ENCODE measurements at regions not wholly inside any gene's neighbourhood (a gene's known extent, or its start where the extent isn't known, plus 50 kb on each side); places are given as distances from the start of the nearest gene placed in this dataset.
"Not testable (repeated sequence)": the region's sequence is repeated elsewhere in the genome, so short reads cannot be mapped to it uniquely, and the experiment has no call there.

DNA sequence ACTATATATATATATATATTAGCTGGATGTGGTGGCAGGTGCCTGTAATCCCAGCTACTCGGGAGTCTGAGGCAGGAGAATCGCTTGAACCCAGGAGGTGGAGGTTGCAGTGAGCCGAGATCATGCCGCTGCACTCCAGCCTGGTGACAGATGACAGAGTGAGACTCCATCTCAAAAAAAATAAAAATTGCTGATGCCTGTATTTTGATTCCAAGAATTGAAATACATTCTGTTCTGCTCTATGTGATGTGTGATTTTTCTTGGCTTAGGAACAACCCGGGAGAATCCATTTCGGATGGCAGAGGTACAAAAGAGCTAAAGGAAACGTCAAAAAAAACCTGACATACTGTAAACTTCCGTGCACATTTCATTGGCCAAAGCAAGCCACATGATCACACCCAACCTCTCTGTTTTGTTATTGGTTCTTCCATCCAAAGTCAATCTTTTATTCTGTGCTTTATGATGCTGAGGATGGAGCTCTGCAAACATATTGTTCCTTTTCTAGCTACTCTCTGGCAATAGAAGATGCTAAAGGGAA is 478.1 kb upstream of the MAP2 start:
- DNase-seq: no peak

DNA sequence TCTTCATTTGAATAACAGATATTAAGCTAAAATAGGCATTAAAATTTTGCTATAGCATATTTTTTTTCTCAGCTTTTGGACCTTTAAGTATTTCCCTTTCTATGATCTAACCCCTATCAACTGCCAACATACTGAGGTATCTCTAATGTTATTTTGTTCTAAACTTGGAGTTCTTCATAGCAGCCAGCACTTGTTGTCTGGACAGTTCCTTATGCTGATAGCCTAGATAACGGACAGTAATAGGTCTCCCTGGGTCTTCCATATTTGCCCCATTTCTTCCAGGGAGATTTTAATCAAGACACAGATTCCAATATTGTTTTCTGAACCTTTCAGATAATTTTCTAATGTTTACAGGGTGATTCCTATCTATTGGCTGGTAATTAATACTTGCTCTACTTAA is 475.8 kb upstream of the MAP2 start:
- no peak for DNase-seq

DNA sequence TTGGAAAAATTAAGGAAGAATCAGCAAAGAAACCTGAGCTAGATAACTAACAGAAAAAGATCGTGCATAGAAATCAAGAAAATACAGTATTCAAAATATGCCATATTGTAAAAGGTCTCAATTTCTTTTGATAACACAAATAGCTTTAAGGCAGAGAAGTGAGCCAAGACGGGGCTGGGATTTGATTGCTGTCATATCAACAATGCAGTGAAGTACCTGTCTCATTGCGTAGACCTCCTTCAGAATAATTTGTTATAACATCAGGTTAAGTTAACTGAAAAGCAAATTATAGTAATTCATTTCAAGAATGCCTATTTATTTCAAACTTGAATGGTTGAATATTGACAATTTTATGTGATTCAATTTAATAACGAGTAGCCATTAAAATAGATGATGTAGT is 453.8 kb upstream of the MAP2 start:
- DNase-seq: no peak

DNA sequence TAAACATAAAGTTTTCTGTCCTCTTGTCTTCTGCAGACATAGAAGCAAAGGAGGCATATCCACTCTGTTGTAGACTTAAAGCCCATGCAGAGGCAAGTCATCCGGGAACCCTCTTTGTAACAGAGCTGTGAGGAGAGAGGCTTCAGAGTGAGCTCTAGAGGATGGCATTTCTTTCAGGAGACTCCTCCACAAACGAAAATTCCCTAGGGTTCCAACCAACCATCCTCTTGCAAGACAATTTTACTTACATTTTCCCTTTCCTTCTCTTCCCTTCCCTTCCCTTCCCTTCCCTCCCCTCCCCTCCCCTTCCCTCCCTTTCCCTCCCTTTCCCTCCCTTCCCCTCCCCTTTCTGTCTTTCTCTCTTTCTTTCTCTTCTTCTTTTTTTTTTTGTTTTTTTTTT is 446.3 kb upstream of the MAP2 start:
- DNase-seq: no peak

DNA sequence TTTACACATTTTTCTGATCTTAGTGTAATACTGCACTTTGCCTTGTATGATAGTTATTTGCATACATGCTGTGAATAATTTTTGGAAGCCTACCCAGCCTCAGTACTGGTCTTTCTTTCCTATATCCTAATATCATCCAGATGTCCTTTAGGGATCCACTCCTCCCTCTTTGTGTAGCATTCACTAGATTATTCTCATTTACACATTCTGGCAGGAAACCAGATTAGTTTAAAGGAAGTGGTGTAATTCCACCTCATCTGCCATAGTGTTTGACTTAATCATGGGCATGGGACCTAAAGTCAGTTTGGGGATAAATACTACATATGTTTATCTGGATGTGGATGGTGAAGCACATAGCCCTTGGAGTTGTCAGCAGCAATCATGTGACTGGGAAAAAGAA is 444.9 kb upstream of the MAP2 start:
- DNase-seq: no peak

DNA sequence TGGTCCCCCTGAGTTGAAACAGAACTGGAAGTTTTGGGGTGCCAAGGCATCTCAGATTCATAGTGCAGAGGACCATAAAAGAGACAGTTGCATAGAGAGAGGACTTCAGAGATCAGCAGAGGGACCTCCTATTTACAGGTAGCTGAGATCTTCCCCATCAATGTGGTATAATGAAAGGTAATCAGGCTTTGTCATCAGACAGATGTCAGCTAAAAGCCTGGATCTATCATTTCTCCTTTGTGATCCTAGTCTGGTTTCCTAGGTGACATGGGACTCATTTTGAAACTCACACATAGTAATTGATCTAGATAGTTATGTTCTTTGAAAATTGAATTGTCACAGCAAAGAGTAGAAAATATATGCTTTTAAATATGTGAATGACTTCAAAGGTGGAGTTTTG is 443.5 kb upstream of the MAP2 start:
- peak; percentile 60 for DNase-seq

DNA sequence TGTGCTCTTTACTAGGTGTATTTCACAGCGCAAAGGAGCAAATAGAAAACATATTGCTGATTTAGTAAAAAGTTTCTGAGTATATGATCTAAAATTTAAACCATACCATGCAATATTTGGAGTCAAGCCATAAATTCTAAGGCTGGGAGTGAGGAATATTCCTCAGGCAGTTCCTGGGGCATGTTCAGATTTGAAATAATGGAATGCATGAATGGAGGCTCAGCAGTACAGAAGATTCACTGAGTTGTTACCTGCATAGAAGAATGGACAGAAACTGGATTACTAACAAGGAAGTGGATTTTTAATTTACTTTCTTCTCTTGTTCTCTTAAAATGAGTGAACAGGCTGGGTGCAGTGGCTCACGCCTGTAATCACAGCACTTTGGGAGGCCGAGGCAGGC is 441.0 kb upstream of the MAP2 start:
- no peak for DNase-seq

DNA sequence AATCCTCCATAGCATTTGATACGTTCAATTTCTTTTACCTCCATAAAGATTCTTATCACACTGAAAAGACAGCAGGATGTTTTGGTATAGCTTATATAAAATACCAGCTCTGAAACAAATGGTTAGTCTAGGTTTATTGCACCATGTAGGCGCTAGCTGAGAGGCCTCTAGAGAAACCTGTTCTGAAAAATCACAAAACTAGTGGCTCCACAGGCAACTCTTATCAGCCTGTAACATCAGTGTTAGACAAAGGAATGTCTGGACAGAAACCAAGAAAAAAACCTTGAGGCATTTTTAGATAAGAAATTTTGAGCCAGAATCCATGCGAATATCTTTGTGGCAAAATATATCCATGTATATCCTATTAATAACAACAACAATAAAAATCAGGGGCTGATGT is 440.4 kb upstream of the MAP2 start:
- DNase-seq: no peak

DNA sequence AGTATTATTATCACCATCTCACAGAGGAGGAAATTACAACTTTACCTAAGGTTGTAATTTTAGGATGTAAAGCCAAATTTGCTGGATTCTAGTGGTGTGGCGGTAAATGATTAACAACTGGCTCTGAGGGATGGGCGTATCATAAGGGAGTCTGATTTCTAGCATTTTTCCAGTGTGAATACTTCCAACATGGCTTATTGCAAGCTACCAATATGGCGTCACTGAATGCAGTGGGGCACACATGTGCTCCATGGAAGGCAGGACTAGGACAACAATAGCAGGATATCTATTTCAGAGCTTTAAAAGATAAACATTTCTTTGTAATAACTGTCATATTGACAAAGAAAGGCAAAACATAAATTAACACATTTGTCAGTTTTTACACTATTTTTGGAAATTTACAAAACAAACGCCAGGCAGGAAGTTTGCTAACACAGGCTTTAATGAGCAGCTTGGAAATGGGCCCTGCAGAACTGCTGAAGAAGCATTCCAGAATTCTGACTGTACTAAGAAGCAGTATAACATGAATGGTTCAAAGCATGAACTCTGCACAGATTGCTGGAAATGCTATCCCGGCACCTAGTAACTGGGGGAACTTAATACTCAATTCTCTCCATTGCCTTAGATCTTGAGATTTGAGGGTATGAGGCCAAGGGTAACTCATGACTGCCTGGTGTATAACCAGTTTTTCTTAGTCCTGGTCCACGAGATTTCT is 439.3 kb upstream of the MAP2 start:
- no peak for DNase-seq

DNA sequence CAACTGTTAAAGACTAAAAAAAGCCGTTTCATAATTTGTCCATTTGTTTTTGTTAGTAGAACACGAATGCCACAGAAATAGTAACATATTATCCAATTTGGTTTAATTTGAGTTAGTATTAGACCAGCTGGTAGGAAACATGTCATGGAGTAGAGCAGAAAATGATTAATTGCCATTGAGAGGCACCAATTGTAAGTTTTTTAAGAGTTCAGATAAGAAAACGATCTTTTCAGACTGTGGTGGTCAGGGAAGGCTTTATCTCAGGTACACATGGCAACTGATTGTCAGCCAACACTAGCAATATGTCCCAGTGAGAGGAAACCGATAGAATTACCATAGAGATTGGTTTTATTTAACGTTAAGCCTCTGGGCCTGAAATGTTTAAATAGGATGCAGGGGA is 438.2 kb upstream of the MAP2 start:
- DNase-seq: no peak

DNA sequence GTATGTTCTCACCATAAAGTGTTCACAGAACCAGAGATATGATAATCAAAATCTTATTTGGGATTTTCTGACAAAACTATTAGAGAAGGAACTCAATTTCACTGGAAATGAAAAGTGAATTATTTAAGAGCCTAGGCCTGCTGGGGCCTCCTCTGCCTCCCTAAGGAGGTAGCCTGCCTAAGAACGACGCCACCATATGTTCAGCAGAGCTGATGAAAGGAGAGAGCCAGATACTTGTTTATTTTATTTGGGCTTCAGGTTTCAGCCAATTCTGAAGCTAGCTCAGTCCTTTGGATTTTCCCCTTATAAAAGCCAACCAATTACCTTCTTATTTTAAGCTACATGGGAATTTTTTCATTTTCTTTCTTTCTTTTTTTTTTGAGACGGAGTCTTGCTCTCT is 433.1 kb upstream of the MAP2 start:
- DNase-seq: no peak

DNA sequence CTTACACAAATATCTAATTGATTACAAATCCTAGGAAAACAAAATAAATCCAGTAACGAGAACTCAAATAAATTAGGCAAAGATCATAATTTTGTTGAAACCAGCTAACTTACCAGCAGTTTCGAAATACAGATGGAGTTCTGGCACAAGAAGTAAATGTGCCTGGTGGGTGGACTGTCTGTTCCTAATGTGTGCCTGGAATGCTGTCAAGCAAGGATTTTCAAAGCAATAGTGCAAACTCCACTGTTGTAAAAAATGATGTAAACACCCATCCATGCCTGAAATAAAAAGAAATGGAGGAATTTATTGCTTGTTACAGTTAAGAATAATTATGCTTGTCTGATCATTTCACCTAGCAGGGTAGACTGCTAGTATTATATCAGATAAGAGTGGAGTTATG is 423.9 kb upstream of the MAP2 start:
- DNase-seq: no peak

DNA sequence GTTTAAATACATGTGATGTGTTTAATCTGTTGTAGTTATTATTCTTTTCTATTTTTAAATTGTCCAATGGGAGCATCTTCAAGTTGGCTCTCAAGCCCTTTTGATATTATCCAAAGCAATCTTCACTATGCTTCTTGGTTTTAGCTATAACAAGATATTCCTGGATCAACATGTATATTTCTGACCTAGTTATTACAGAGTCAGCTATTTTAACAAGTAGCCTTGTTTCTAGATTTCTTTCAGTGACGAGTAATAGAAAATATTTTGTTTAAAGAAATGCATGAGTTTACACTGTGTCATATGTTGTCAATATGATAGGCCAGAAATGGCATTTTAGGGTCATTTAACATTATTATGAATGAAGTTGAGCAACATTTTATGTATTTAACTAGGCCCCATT is 421.8 kb upstream of the MAP2 start:
- no peak for DNase-seq

DNA sequence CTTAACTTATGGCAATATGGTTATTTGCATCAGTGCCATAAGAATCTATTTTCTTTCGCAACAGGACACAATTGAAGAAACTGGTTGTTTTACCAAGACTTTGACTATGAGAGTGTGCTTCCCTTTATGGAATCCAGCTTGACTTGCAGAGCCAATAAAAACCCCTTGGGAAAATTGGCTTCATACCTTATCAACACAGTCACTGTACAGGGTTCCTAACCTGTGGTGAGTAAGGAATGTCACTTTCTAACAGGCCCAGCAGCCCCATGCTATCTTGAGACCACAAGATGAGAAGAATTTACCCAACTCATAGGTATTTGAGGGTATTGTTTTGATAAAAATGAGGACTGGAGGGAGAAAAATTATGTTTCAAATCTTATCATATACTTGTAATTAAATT is 418.5 kb upstream of the MAP2 start:
- DNase-seq: no peak

DNA sequence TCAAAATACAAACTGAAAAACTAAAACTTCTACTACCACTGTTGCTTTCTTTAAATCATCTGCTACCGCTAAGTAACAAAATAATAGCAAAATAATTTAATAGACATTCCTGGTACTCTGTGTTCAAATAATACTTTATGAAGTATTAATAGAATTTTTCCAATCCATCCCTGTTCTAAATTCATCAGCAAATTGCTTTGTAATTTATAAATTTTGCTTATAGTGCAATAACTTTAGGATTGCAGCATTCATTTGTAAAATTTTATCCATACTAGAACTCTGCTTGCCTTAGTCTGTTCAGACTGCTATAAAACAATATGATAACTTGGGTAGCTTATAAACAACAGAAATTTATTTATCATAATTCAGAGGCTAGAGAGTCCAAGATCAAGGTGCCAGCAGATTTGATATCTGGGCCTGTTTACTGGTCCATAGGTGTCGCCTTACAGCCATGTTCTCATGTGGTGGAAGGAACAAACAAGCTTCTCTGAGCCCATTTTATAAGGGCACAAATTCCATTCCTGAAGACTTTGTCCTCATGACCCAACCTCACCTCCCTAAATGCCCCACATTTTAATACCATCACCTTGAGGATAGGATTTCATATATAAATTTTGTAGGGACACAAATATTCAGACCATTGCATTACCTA is 415.1 kb upstream of the MAP2 start:
- DNase-seq: no peak

DNA sequence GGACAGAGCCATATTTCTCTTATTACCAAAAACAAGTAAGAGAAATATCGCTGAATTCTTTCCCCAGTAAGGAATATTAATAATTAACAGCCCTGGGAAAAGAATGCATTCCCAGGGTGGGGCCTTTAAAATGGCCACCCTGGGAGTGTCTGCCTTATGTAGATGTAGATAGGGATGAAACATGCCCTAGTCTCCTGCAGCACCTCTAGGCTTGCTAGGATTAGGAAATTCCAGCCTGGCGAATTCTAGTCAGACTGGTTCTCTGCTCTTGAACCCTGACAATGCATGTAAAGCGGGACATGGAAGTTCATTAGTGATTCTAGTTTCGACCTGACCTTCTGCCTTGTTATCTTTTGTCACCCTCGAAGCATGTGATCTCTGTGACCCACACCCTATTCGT is 405.2 kb upstream of the MAP2 start:
- DNase-seq: not testable (repeated sequence)

DNA sequence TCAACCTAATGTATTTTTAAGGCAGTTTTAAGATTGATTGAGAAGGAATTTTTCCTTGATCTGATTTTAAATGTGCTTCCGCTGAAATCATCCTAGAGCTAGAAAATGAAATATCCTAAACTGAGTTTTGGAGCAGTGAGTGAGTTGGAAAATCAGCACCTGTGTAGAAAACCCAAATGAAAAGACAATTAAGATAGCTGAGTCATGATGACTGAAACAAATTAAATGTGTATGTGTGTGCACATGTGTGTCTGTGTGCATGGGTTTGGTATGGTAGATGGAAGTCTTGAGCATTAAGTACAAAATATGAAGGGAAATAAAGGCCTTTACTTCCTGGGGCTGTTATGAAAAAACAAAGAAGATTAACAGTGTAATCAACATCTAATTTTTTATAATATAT is 394.6 kb upstream of the MAP2 start:
- DNase-seq: no peak

DNA sequence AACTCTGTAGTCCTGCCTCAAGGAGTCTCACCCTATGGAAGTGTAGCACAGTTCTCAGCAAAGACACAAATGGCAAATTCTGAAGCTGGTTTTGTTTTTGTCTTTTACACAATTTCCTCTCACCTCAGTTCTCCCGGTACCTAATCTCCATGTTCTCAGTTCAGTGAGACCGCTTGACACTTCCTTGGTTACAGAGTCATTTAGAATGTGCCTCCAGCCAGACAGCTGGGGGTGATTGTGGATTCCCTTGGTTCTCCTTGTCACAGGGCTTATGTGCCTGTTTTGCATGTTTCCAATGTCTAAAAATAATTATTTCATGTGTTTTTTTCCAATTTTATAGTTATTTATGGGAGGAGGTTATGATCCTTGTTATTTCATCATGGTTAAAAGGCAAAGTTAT is 379.5 kb upstream of the MAP2 start:
- no peak for DNase-seq

DNA sequence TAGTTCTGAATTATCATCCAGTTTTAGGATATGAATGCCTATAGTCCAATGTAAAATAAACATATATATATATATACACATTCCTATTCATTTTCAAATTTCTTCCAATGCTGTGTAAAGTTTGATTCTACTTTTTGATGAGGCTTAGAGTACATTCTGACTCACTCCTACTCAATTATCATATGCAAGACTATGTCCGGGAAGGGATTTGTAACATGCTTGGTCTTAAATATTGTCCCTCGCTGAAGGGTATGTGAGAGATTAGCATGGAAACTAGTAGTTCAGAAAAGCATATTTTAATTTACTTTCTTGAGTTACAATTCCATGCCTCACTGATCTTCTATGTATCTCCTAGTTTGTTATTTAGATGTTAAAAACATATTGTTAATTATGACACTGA is 377.7 kb upstream of the MAP2 start:
- no peak for DNase-seq

DNA sequence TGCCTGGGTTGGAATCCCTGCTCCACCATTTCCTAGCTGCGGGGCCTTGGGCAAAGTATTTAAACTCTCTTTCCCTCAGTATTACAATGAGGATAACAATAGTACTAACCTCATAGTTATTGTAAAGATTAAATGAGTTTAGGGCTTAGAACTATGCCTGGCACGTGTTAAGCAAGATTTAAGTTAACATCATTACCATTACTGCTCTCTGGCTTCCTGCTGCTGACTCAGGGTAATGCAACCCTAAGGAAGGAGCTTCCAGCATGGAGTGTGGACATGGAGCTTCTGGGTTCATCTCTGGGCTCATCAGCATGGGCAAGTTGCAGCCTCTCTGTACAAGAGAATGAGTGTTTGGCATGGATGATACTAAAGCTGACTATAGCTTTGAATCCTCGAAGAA is 374.2 kb upstream of the MAP2 start:
- no peak for DNase-seq

DNA sequence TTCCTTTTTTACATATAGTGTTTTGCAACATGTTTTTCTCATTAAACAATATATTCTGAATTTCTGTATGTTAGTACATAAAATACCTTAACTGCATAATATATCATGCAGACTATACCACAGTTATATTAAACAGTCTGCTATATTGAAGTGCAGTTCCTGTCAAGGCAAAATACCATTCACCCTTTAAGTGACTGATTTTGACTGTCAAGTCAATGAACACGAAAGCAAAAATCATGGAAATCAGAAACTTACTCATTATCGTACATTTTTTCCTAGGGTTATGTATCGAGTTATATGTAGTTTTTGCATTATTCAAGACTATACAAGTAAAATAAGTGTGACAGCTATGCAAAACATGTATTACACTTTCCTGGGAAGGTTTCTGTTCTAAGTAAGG is 361.6 kb upstream of the MAP2 start:
- DNase-seq: no peak

DNA sequence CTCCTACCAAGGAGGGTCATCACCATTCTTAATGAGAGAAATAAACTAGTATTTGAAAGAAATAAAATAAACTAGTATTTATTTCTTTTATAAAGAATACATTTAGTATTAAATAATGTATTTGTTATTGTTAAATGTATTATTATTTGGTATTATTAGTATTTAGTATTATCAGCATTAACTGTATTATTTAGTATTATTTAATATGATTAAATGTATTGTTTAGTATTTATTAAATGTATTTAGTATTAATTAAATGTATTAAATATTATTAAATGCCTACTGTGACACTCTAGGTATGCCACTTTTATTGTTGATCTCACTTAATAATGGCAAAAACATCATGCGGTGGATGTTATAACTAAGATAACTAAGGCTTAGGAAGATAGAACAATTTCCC is 353.6 kb upstream of the MAP2 start:
- no peak for DNase-seq

DNA sequence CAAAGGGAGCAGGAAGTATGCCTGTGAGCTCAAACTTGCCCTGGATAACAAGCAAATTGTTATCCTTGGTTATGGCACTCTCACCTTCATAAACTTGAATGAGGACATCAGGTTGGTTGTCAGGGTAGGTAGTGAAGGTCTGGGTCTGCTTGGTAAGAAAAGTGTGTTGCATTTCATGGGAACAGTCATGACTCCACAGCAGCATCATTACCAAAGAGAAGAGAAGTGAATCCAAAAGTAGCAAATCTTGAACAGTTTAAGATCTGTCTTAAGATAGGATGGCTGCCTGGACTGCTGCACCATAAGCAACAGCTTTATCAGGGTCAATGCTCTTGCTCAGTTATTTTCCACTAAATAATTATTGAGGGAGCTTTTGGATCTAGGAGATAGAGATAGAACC is 350.7 kb upstream of the MAP2 start:
- no peak for DNase-seq

DNA sequence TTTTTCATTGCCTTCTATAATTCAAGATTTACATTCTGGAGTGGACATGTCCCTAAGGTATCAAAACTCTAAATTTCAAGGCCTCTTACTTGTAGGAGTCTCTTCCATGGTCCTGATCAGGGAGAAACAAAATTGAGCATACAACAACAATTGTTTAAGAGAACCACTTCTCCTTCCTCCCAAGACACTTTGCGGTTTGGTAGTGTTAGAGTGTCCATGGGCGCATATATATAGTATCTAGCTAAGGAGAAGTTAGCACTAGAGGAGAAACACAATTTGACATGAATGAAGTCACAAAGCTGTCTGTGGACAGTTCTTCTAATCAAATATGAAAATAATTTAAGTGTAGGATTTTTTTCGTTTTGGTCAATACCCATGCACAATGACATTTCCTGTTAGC is 349.1 kb upstream of the MAP2 start:
- no peak for DNase-seq

DNA sequence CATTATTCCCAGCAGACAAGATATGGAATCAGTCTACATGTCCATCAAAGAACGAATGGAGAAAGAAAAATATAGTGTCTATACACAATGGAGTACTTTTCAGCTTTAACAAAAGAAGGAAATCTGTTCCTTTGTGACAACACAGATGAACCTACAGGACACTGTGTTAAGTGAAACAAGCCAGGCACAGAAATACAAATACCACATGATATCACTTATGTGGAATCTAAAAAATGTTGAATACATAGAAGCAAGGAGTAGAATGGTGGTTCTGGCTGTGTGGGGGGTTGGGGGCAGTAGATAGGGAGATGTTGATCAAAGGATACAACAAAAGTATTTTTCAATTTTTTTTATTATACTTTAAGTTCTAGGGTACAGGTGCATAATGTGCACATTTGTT is 347.7 kb upstream of the MAP2 start:
- no peak for DNase-seq

All from NCI-H748 treated with DMSO at 0.1 percent for 48 hours (cell line).